D721Med (cell line): ENCODE measurements at regions not wholly inside any gene's neighbourhood (a gene's known extent, or its start where the extent isn't known, plus 50 kb on each side); places are given as distances from the start of the nearest gene placed in this dataset.
A peak's percentile ranks its signal among the peaks of the same experiment; 100 is the strongest.

Experiments used
- DNase-seq: peaks from one replicate; pipeline ENCODE4 v3.0.0; 2011; ENCODE audit warnings: low spot score; ENCODE audit not compliant: insufficient read length
- FAIRE-seq: peaks from 2 replicates; lab custom pipeline; 2011; peaks lifted over from hg19 to GRCh38; lab: Jason Lieb, UNC
- TF ChIP-seq, protein P1 (sequence below): IDR thresholded peaks from 2 replicates; pipeline ENCODE4 v1.5.1; 2012; ENCODE audit warnings: mild to moderate bottlenecking, control low read depth; ENCODE audit not compliant: insufficient read depth; ENCODE audit errors: missing control alignments

DNA sequence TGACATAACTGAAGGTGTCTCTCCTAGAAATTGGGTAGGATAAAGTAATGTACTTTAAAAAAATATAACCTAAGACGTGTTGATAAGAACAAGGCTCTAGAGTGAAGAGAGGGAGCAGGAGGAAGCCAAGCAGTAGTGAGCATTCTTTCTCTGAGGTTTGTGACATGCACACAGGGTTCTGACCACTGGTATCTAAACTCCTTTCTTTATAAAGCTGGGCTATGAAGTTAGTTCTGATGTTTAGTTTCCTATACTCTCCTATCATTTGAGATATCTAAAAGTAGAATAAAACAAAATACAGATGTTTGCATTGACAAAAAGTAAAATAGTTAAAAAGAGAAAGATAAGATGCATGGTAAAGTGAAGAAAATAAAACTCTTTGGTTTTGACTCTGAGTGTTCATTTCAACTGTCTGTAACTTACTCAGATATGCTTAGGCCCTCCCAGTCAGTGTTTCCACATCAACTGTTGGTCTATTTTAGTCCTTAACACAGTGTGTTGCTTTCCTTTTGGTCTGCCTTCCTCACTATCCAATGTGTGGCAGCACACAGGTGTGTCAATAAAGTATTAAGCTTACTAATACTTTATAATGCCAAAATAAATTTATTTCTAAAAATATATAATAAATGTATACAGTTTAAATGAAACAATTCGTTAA is 543.5 kb downstream of the PTPRC start:
- DNase-seq (no peak), FAIRE-seq (peak; percentile 63)
- TF ChIP-seq, protein P1, sequence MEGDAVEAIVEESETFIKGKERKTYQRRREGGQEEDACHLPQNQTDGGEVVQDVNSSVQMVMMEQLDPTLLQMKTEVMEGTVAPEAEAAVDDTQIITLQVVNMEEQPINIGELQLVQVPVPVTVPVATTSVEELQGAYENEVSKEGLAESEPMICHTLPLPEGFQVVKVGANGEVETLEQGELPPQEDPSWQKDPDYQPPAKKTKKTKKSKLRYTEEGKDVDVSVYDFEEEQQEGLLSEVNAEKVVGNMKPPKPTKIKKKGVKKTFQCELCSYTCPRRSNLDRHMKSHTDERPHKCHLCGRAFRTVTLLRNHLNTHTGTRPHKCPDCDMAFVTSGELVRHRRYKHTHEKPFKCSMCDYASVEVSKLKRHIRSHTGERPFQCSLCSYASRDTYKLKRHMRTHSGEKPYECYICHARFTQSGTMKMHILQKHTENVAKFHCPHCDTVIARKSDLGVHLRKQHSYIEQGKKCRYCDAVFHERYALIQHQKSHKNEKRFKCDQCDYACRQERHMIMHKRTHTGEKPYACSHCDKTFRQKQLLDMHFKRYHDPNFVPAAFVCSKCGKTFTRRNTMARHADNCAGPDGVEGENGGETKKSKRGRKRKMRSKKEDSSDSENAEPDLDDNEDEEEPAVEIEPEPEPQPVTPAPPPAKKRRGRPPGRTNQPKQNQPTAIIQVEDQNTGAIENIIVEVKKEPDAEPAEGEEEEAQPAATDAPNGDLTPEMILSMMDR: no peak

- TF ChIP-seq, protein P1: no peak
- FAIRE-seq (peak; percentile 55), DNase-seq (no peak)
Measured at GRCh38 chr1:199184180-199184579, 545.3 kb downstream of the PTPRC start.

GRCh38 chr1:199194862-199195261 is 556.0 kb downstream of the PTPRC start:
- FAIRE-seq (no peak), DNase-seq (no peak)
- TF ChIP-seq, protein P1: no peak

DNA sequence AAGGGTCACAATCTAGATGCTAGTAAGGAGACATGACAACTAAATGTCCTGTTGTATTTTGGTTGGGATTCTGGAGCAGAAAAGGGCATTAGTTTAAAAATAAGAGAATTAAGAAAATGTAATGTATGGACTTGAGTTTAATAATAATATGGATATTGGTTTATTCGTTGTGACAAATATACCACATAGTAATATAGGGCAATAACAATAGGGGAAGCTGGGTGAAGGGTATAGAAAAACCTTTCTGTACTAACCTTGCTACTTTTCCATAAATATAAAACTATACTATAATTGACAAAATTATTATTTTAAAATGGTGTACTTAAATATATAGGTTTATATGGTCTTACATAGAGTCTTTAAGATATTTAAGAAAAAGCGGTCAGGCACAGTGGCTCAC is 558.9 kb downstream of the PTPRC start:
- DNase-seq (no peak), FAIRE-seq (no peak)
- TF ChIP-seq, protein P1: no peak

DNA sequence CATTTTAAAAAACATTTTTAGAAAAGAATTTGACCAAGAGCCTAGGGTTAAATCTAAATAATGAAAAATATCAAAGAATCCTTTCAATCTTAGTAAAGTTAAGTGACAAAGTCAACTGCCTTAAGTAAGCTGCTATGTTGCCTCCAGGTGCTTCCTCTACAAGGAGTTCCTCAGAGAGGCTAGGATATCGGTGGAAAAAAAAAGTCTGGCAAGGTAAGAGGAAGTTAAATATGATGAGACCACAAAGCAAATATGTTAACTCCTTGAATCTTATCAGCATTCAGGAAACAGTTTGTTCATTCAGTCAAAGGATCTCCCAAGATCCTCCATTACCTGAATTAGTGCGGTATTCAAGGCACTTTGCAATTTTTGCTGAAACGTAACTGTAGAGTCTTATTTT is 563.5 kb downstream of the PTPRC start:
- TF ChIP-seq, protein P1: no peak
- DNase-seq: no peak
- peak; percentile 92 for FAIRE-seq

- FAIRE-seq: peak; percentile 83
- no peak for DNase-seq
- TF ChIP-seq, protein P1: no peak
Measured at GRCh38 chr1:199204231-199204630, 565.4 kb downstream of the PTPRC start.

- peak; percentile 35 for FAIRE-seq
- TF ChIP-seq, protein P1: no peak
- DNase-seq: no peak
Measured at GRCh38 chr1:199205740-199206441, 567.1 kb downstream of the PTPRC start.
